GM23338 (cell line): ENCODE measurements at regions not wholly inside any gene's neighbourhood (a gene's known extent, or its start where the extent isn't known, plus 50 kb on each side); places are given as distances from the start of the nearest gene placed in this dataset.

Experiments used
- ATAC-seq: fragments of 200-7000 bp; cut with Tn5 transposase; 3 replicates; pipeline ENCODE4 v1.9.1; 2020
- DNase-seq: peaks from one replicate; pipeline ENCODE4 v3.0.0-alpha.2; 2015; ENCODE audit warnings: low spot score
- H2AFZ ChIP-seq: fragments of 200-600 bp; sonication (generic); 2 replicates; pipeline ENCODE4 v1.8.0; 2016; ENCODE audit warnings: antibody characterized with exemption, mild to moderate bottlenecking, moderate library complexity
- H3F3A ChIP-seq: fragments of 200-600 bp; sonication (generic); replicated peaks from 2 replicates; pipeline ENCODE4 v1.8.0; 2017; ENCODE audit warnings: antibody characterized with exemption, mixed run types, low read depth
- H3K27ac ChIP-seq: fragments of 200-600 bp; sonication (generic); 2 replicates; pipeline ENCODE4 v1.6.1; 2016; ENCODE audit warnings: low read depth
- H3K27me3 ChIP-seq: fragments of 200-600 bp; sonication (generic); 2 replicates; pipeline ENCODE4 v1.8.0; 2016; ENCODE audit warnings: mild to moderate bottlenecking, mixed run types, moderate library complexity; ENCODE audit not compliant: insufficient read depth
- H3K36me3 ChIP-seq: fragments of 200-600 bp; sonication (generic); 2 replicates; pipeline ENCODE4 v1.8.0; 2016; ENCODE audit warnings: mild to moderate bottlenecking; ENCODE audit not compliant: insufficient read depth
- H3K4me1 ChIP-seq: fragments of 200-600 bp; sonication (generic); 2 replicates; pipeline ENCODE4 v1.8.0; 2016; ENCODE audit warnings: mild to moderate bottlenecking, moderate library complexity; ENCODE audit not compliant: insufficient read depth
- H3K4me2 ChIP-seq: fragments of 200-600 bp; sonication (generic); 2 replicates; pipeline ENCODE4 v1.7.1; 2017; ENCODE audit warnings: mixed run types
- H3K4me3 ChIP-seq: fragments of 200-600 bp; sonication (generic); 2 replicates; pipeline ENCODE4 v1.6.1; 2016; ENCODE audit warnings: mixed run types
- H3K79me2 ChIP-seq: fragments of 200-600 bp; sonication (generic); replicated peaks from 2 replicates; pipeline ENCODE4 v1.8.0; 2017; ENCODE audit warnings: mild to moderate bottlenecking; ENCODE audit not compliant: insufficient read depth
- H3K9me2 ChIP-seq: fragments of 200-600 bp; sonication (generic); 2 replicates; pipeline ENCODE4 v1.8.0; 2017; ENCODE audit not compliant: insufficient read depth
- H4K20me1 ChIP-seq: fragments of 200-600 bp; sonication (generic); replicated peaks from 2 replicates; pipeline ENCODE4 v1.8.0; 2017; ENCODE audit warnings: mild to moderate bottlenecking; ENCODE audit not compliant: insufficient read depth
- H3K27ac Mint-ChIP-seq: 2 replicates; pipeline ENCODE4 v1.8.0; 2020; ENCODE audit warnings: inconsistent platforms, mild to moderate bottlenecking, moderate library complexity, mixed read lengths
- H3K27me3 Mint-ChIP-seq: 3 replicates; pipeline ENCODE4 v1.8.0; 2022; ENCODE audit warnings: low read depth, mild to moderate bottlenecking, moderate library complexity, mixed read lengths, inconsistent platforms; ENCODE audit not compliant: insufficient read depth, poor library complexity
- H3K36me3 Mint-ChIP-seq: 3 replicates; pipeline ENCODE4 v1.8.0; 2021; ENCODE audit warnings: low read depth, mild to moderate bottlenecking, inconsistent platforms, moderate library complexity, mixed read lengths
- H3K4me1 Mint-ChIP-seq: 3 replicates; pipeline ENCODE4 v1.8.0; 2020; ENCODE audit warnings: mild to moderate bottlenecking, inconsistent platforms, mixed read lengths
- H3K4me3 Mint-ChIP-seq: 3 replicates; pipeline ENCODE4 v1.8.0; 2021; ENCODE audit warnings: moderate library complexity, mild to moderate bottlenecking, inconsistent platforms, mixed read lengths
- H3K9me3 Mint-ChIP-seq: 3 replicates; pipeline ENCODE4 v1.8.0; 2020; ENCODE audit warnings: moderate library complexity, mild to moderate bottlenecking, inconsistent platforms, mixed read lengths
- EZH2 ChIP-seq: fragments of 200-600 bp; sonication (generic); IDR thresholded peaks from one replicate; pipeline ENCODE4 v1.8.0; 2017; ENCODE audit warnings: antibody characterized with exemption, mild to moderate bottlenecking, low read depth; ENCODE audit not compliant: unreplicated experiment
- STAT1 ChIP-seq: IDR thresholded peaks from one replicate; pipeline ENCODE4 v1.6.1; 2016; ENCODE audit warnings: antibody characterized with exemption; ENCODE audit not compliant: unreplicated experiment
- ZNF114 ChIP-seq: fragments of 250-450 bp; sonication (Bioruptor Pico); IDR thresholded peaks from 2 replicates; pipeline ENCODE4 v1.5.0; 2020; ENCODE audit warnings: mild to moderate bottlenecking, moderate library complexity
- TF ChIP-seq, protein P1 (sequence below): fragments of 250-450 bp; sonication (Bioruptor Pico); IDR thresholded peaks from 2 replicates; pipeline ENCODE4 v1.5.0; 2020; ENCODE audit warnings: mild to moderate bottlenecking, moderate library complexity
- TF ChIP-seq, protein P2 (sequence below): IDR thresholded peaks from one replicate; pipeline ENCODE4 v1.6.1; 2018; ENCODE audit warnings: antibody characterized with exemption; ENCODE audit not compliant: unreplicated experiment

DNA sequence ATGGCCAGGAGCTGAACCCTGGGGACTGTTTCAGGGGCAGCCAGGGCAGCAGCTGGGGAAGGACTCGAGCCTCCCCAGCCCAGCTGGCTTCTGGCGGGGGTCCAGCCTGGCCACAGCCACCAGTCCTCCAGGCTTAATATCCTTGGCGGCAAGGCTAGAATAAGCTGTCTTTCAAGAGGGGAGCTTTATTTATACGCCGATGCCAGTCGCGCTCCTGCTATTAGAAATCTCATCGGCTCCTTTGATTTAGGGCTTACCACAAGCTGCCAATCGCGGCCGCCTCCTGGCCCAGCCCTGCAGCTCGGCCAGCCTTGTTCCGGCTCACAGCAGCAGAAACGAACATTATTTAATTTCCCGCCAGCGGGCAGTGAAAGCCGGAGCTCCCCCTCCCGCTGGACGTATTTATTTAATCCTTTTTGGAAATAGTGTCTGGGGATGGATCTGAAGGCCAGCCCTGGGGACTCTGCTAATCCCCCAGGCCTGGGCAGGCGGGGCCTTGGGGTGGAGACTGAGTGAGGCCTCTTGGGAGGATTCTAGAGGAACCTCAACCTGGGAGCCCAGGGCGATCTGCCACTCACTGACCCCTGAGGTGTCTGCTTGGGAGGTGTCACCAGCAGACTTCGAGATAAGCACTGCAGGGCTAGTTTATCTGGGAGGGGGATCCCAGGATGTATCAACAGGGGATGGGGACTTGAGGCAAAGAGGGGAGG lies 363.1 kb downstream of the MN1 start (continued):
- TF ChIP-seq, protein P1, sequence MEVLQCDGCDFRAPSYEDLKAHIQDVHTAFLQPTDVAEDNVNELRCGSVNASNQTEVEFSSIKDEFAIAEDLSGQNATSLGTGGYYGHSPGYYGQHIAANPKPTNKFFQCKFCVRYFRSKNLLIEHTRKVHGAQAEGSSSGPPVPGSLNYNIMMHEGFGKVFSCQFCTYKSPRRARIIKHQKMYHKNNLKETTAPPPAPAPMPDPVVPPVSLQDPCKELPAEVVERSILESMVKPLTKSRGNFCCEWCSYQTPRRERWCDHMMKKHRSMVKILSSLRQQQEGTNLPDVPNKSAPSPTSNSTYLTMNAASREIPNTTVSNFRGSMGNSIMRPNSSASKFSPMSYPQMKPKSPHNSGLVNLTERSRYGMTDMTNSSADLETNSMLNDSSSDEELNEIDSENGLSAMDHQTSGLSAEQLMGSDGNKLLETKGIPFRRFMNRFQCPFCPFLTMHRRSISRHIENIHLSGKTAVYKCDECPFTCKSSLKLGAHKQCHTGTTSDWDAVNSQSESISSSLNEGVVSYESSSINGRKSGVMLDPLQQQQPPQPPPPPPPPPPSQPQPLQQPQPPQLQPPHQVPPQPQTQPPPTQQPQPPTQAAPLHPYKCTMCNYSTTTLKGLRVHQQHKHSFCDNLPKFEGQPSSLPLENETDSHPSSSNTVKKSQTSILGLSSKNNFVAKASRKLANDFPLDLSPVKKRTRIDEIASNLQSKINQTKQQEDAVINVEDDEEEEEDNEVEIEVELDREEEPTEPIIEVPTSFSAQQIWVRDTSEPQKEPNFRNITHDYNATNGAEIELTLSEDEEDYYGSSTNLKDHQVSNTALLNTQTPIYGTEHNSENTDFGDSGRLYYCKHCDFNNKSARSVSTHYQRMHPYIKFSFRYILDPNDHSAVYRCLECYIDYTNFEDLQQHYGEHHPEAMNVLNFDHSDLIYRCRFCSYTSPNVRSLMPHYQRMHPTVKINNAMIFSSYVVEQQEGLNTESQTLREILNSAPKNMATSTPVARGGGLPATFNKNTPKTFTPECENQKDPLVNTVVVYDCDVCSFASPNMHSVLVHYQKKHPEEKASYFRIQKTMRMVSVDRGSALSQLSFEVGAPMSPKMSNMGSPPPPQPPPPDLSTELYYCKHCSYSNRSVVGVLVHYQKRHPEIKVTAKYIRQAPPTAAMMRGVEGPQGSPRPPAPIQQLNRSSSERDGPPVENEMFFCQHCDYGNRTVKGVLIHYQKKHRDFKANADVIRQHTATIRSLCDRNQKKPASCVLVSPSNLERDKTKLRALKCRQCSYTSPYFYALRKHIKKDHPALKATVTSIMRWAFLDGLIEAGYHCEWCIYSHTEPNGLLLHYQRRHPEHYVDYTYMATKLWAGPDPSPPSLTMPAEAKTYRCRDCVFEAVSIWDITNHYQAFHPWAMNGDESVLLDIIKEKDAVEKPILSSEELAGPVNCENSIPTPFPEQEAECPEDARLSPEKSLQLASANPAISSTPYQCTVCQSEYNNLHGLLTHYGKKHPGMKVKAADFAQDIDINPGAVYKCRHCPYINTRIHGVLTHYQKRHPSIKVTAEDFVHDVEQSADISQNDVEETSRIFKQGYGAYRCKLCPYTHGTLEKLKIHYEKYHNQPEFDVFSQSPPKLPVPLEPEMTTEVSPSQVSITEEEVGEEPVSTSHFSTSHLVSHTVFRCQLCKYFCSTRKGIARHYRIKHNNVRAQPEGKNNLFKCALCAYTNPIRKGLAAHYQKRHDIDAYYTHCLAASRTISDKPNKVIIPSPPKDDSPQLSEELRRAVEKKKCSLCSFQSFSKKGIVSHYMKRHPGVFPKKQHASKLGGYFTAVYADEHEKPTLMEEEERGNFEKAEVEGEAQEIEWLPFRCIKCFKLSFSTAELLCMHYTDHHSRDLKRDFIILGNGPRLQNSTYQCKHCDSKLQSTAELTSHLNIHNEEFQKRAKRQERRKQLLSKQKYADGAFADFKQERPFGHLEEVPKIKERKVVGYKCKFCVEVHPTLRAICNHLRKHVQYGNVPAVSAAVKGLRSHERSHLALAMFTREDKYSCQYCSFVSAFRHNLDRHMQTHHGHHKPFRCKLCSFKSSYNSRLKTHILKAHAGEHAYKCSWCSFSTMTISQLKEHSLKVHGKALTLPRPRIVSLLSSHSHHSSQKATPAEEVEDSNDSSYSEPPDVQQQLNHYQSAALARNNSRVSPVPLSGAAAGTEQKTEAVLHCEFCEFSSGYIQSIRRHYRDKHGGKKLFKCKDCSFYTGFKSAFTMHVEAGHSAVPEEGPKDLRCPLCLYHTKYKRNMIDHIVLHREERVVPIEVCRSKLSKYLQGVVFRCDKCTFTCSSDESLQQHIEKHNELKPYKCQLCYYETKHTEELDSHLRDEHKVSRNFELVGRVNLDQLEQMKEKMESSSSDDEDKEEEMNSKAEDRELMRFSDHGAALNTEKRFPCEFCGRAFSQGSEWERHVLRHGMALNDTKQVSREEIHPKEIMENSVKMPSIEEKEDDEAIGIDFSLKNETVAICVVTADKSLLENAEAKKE (CRISPR knock-in tag): no peak
- no peak for TF ChIP-seq STAT1

DNA sequence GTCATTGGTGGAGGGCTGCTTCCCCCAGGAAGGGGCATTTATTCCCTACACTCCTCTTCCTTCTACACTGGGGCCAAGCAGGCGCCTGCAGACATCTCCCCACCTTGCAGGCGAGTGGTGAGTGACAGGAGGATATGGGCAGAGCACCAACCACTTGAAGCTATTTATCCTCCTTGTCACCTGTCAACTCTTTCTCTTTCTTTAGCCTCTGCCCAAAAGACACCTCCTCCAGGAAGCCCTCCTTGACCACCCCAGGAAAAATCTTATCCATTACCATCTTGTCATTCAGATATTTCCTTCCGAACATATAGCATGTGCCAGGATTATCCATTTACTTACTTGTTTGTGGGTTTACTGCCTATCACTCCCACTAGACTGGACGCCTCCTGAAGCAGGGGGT lies 362.4 kb downstream of the MN1 start:
- Mint-ChIP-seq H3K4me3 (no peak overlapping the region), H3K9me3 (no peaks in the 10 kb centered on the region), H3K4me1 (peaks cover 50% of the 10 kb centered on the region), H3K27me3 (peaks cover 7% of the 10 kb centered on the region), H3K27ac (no peak overlapping the region), H3K36me3 (no peaks in the 10 kb centered on the region)
- DNase-seq (no peak), ATAC-seq (no peak)
- H3K4me3 ChIP-seq: no peak overlapping the region
- no peak overlapping the region for H2AFZ ChIP-seq
- no peaks in the 10 kb centered on the region for H3K36me3 ChIP-seq
- no peak overlapping the region for H3K4me2 ChIP-seq
- peaks cover 37% of the 10 kb centered on the region for H3K4me1 ChIP-seq
- H3F3A ChIP-seq: 0 out of 2 replicates have a peak, but pooled peaks cover 3% of the 10 kb centered on the region
- TF ChIP-seq ZNF114 (CRISPR knock-in tag): no peak
- TF ChIP-seq EZH2: no peak
- TF ChIP-seq, protein P2, sequence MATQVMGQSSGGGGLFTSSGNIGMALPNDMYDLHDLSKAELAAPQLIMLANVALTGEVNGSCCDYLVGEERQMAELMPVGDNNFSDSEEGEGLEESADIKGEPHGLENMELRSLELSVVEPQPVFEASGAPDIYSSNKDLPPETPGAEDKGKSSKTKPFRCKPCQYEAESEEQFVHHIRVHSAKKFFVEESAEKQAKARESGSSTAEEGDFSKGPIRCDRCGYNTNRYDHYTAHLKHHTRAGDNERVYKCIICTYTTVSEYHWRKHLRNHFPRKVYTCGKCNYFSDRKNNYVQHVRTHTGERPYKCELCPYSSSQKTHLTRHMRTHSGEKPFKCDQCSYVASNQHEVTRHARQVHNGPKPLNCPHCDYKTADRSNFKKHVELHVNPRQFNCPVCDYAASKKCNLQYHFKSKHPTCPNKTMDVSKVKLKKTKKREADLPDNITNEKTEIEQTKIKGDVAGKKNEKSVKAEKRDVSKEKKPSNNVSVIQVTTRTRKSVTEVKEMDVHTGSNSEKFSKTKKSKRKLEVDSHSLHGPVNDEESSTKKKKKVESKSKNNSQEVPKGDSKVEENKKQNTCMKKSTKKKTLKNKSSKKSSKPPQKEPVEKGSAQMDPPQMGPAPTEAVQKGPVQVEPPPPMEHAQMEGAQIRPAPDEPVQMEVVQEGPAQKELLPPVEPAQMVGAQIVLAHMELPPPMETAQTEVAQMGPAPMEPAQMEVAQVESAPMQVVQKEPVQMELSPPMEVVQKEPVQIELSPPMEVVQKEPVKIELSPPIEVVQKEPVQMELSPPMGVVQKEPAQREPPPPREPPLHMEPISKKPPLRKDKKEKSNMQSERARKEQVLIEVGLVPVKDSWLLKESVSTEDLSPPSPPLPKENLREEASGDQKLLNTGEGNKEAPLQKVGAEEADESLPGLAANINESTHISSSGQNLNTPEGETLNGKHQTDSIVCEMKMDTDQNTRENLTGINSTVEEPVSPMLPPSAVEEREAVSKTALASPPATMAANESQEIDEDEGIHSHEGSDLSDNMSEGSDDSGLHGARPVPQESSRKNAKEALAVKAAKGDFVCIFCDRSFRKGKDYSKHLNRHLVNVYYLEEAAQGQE: no peak
- no peaks in the 10 kb centered on the region for H3K79me2 ChIP-seq
- no peaks in the 10 kb centered on the region for H3K27me3 ChIP-seq
- no peaks in the 10 kb centered on the region for H3K9me2 ChIP-seq
- H4K20me1 ChIP-seq: no peaks in the 10 kb centered on the region
- H3K27ac ChIP-seq: no peak overlapping the region
